Upper lobe of left lung (tissue), 6 donors: ENCODE measurements at regions not wholly inside any gene's neighbourhood (a gene's known extent, or its start where the extent isn't known, plus 50 kb on each side); places are given as distances from the start of the nearest gene placed in this dataset.

Experiments
- ATAC-seq, 2 donors: fragments of 200-7000 bp; cut with Tn5 transposase; one replicate each; pipeline ENCODE4 v1.9.1; 2022; ENCODE audit warnings: mild to moderate bottlenecking in 2 of 2, moderate library complexity in 2 of 2; ENCODE audit not compliant: low FRiP score in 2 of 2
- DNase-seq, 2 donors: peaks; one replicate each; pipeline ENCODE4 v3.0.0-alpha.2; 2019 to 2020
- H3K27ac ChIP-seq, 4 donors: fragments of 200-600 bp; sonication (generic); one replicate each; pipeline ENCODE4 v1.5.1; 2016 to 2019
- H3K27me3 ChIP-seq, 4 donors: fragments of 200-600 bp; sonication (generic); one replicate each; pipeline ENCODE4 v1.5.1; 2017 to 2019
- H3K36me3 ChIP-seq, 4 donors: fragments of 200-600 bp; sonication (generic); one replicate each; pipeline ENCODE4 v1.5.1; 2016 to 2019
- H3K4me1 ChIP-seq, 4 donors: fragments of 200-600 bp; sonication (generic); one replicate each; pipeline ENCODE4 v1.5.1; 2018 to 2019
- H3K4me3 ChIP-seq, 4 donors: fragments of 200-600 bp; sonication (generic); one replicate each; pipeline ENCODE4 v1.5.1; 2017 to 2019; ENCODE audit warnings: mild to moderate bottlenecking in 2 of 4, moderate library complexity in 1 of 4
- H3K9me3 ChIP-seq, 4 donors: fragments of 200-600 bp; sonication (generic); one replicate each; pipeline ENCODE4 v1.5.1; 2018 to 2019
- CTCF ChIP-seq, 6 experiments: fragments of 450-650 bp in 4 of 6; fragments of 200-600 bp in 2 of 6; sonication (generic) in 2 of 6; IDR thresholded peaks; one replicate each; pipeline ENCODE4 v1.5.1; 2016 to 2019; ENCODE audit warnings: antibody characterized with exemption in 6 of 6
- EP300 ChIP-seq, 4 donors: sonication (generic); formaldehyde crosslinking; IDR thresholded peaks; one replicate each; pipeline ENCODE4 v1.5.1; 2017; ENCODE audit warnings: antibody characterized with exemption in 4 of 4, control low read depth in 2 of 4
- POLR2A ChIP-seq, 4 donors: fragments of 450-650 bp; IDR thresholded peaks; one replicate each; pipeline ENCODE4 v1.5.1; 2016 to 2017; ENCODE audit warnings: antibody characterized with exemption in 4 of 4, mild to moderate bottlenecking in 2 of 4
- POLR2AphosphoS5 ChIP-seq, 2 donors: sonication (generic); formaldehyde crosslinking; IDR thresholded peaks; one replicate each; pipeline ENCODE4 v1.5.1; 2017; ENCODE audit warnings: antibody characterized with exemption in 2 of 2
- WGBS, 2 donors: methylation state at CpG; one replicate each; pipeline ENCODE4 v1.1.5; 2017 to 2018; 5-methylcytosine and 5-hydroxymethylcytosine counted together
- donor health status: DM: no; HTN: no; CAD: no; lungs with moderate emphysema.
- donor health status: DM: no; HTN: yes; CAD: no; lungs with severe emphysema.

- H3K36me3 ChIP-seq, result no peaks in the 10 kb centered on the region
- DNase-seq (no peak), ATAC-seq (no peak)
- 89 to 92% methylated on average over 2 of the region's 2 CpGs for WGBS, 2 donors
- no peaks in the 10 kb centered on the region for H3K4me1 ChIP-seq
- H3K27ac ChIP-seq, result no peak overlapping the region
- H3K27me3 ChIP-seq, result no peaks in the 10 kb centered on the region
- no peak overlapping the region for H3K4me3 ChIP-seq
- no peaks in the 10 kb centered on the region for H3K9me3 ChIP-seq
- TF ChIP-seq EP300 (IDR thresholded peaks at IDR 0.05) (no peak), CTCF (IDR thresholded peaks at IDR 0.05) (no peak), POLR2A (IDR thresholded peaks at IDR 0.05) (no peak), POLR2AphosphoS5 (IDR thresholded peaks at IDR 0.05) (no peak)
These were observed 804.4 kb upstream of the FAM98A start for GRCh38 chr2:34403512-34403911.

GRCh38 chr2:34402376-34402775, 803.3 kb upstream of the FAM98A start:
- 87 to 89% methylated on average over 3 of the region's 3 CpGs for WGBS, 2 donors
- Histone ChIP-seq H3K4me1 (no peaks in the 10 kb centered on the region), H3K9me3 (no peaks in the 10 kb centered on the region), H3K4me3 (no peak overlapping the region), H3K36me3 (no peaks in the 10 kb centered on the region), H3K27ac (no peak overlapping the region), H3K27me3 (no peaks in the 10 kb centered on the region)
- DNase-seq (no peak), ATAC-seq (no peak)
- TF ChIP-seq EP300 (IDR thresholded peaks at IDR 0.05), result no peak
- no peak for TF ChIP-seq POLR2A (IDR thresholded peaks at IDR 0.05)
- no peak for TF ChIP-seq POLR2AphosphoS5 (IDR thresholded peaks at IDR 0.05)
- no peak for TF ChIP-seq CTCF (IDR thresholded peaks at IDR 0.05)

- H3K4me3 ChIP-seq, result no peak overlapping the region
- H3K27me3 ChIP-seq, result no peaks in the 10 kb centered on the region
- no peaks in the 10 kb centered on the region for H3K4me1 ChIP-seq
- no peaks in the 10 kb centered on the region for H3K9me3 ChIP-seq
- no peak for ATAC-seq
- H3K27ac ChIP-seq, result no peak overlapping the region
- 90 to 95% methylated on average over 5 of the region's 5 CpGs for WGBS, 2 donors
- no peak for DNase-seq
- TF ChIP-seq POLR2AphosphoS5 (IDR thresholded peaks at IDR 0.05), result no peak
- no peak for TF ChIP-seq CTCF (IDR thresholded peaks at IDR 0.05)
- no peak for TF ChIP-seq EP300 (IDR thresholded peaks at IDR 0.05)
- no peak for TF ChIP-seq POLR2A (IDR thresholded peaks at IDR 0.05)
- H3K36me3 ChIP-seq, result no peaks in the 10 kb centered on the region
These were observed 802.1 kb upstream of the FAM98A start for GRCh38 chr2:34401186-34401585.

GRCh38 chr2:34388446-34388845, 789.3 kb upstream of the FAM98A start:
- DNase-seq (no peak), ATAC-seq (no peak)
- Histone ChIP-seq H3K27me3 (no peaks in the 10 kb centered on the region), H3K9me3 (no peaks in the 10 kb centered on the region), H3K36me3 (no peaks in the 10 kb centered on the region), H3K4me1 (no peaks in the 10 kb centered on the region), H3K27ac (no peak overlapping the region), H3K4me3 (no peak overlapping the region)
- WGBS, 2 donors, result 57 to 70% methylated on average over 2 of the region's 2 CpGs
- no peak for TF ChIP-seq CTCF (IDR thresholded peaks at IDR 0.05)
- no peak for TF ChIP-seq POLR2A (IDR thresholded peaks at IDR 0.05)
- TF ChIP-seq POLR2AphosphoS5 (IDR thresholded peaks at IDR 0.05), result no peak
- no peak for TF ChIP-seq EP300 (IDR thresholded peaks at IDR 0.05)

- DNase-seq (no peak), ATAC-seq (no peak)
- H3K4me1 ChIP-seq, result no peaks in the 10 kb centered on the region
- 72 to 81% methylated on average over 3 of the region's 3 CpGs for WGBS, 2 donors
- no peaks in the 10 kb centered on the region for H3K36me3 ChIP-seq
- H3K9me3 ChIP-seq, result no peaks in the 10 kb centered on the region
- H3K27ac ChIP-seq, result no peak overlapping the region
- TF ChIP-seq POLR2AphosphoS5 (IDR thresholded peaks at IDR 0.05), result no peak
- no peak for TF ChIP-seq EP300 (IDR thresholded peaks at IDR 0.05)
- TF ChIP-seq POLR2A (IDR thresholded peaks at IDR 0.05), result no peak
- no peak for TF ChIP-seq CTCF (IDR thresholded peaks at IDR 0.05)
- H3K4me3 ChIP-seq, result no peak overlapping the region
- H3K27me3 ChIP-seq, result no peaks in the 10 kb centered on the region
These were observed 788.4 kb upstream of the FAM98A start for GRCh38 chr2:34387536-34387935.
